Common myeloid progenitor, CD34-positive (primary cell): ENCODE measurements at regions not wholly inside any gene's neighbourhood (a gene's known extent, or its start where the extent isn't known, plus 50 kb on each side); places are given as distances from the start of the nearest gene placed in this dataset.
"Not testable (repeated sequence)": the region's sequence is repeated elsewhere in the genome, so short reads cannot be mapped to it uniquely, and the experiment has no call there.

Source experiments
- CTCF ChIA-PET: fragments of 350-600 bp; sonication (Branson Sonifier 250); formaldehyde crosslinking; loops from one replicate; lab custom pipeline; 2021; ENCODE audit warnings: antibody characterized with exemption; lab: Charles Lee
- POLR2A ChIA-PET: fragments of 350-600 bp; sonication (Branson Sonifier 250); formaldehyde crosslinking; loops from one replicate; lab custom pipeline; 2021; ENCODE audit warnings: antibody characterized with exemption; lab: Charles Lee
- DNase-seq, 3 donors: peaks; one replicate each; pipeline versions ENCODE4 v3.0.0 to v3.0.0-alpha.2; 2013
- H3K27ac ChIP-seq, 2 experiments: 1 replicate in 1 of 2; 2 replicates in 1 of 2; pipeline ENCODE4 v1.7.0; 2013; ENCODE audit warnings: inconsistent platforms in 2 of 2, low read length in 2 of 2, mild to moderate bottlenecking in 2 of 2, low read depth in 1 of 2, moderate library complexity in 1 of 2; ENCODE audit not compliant: severe bottlenecking in 2 of 2, insufficient read depth in 1 of 2, poor library complexity in 1 of 2
- H3K27me3 ChIP-seq, 5 experiments: replicated peaks in 2 of 5; 1 replicate in 3 of 5; 2 replicates in 2 of 5; pipeline versions ENCODE4 v1.6.1 to v1.7.0; 2013; ENCODE audit warnings: low read length in 4 of 5, mild to moderate bottlenecking in 2 of 5, moderate library complexity in 2 of 5, inconsistent platforms in 1 of 5; ENCODE audit not compliant: insufficient read depth in 5 of 5, control insufficient read depth in 4 of 5
- H3K36me3 ChIP-seq, 4 experiments: 1 replicate in 2 of 4; 2 replicates in 2 of 4; pipeline versions ENCODE4 v1.6.1 to v1.7.0; 2013; ENCODE audit warnings: low read length in 3 of 4, control low read depth in 1 of 4, mild to moderate bottlenecking in 1 of 4; ENCODE audit not compliant: control insufficient read depth in 4 of 4, insufficient read depth in 4 of 4
- H3K4me1 ChIP-seq, 4 experiments: 1 replicate in 3 of 4; 2 replicates in 1 of 4; pipeline versions ENCODE4 v1.6.1 to v1.7.1; 2013; ENCODE audit warnings: low read length in 3 of 4, mild to moderate bottlenecking in 3 of 4, control low read depth in 1 of 4, inconsistent platforms in 1 of 4, moderate library complexity in 1 of 4; ENCODE audit not compliant: control insufficient read depth in 4 of 4, insufficient read depth in 4 of 4; ENCODE audit errors: control extremely low read depth in 1 of 4
- H3K4me3 ChIP-seq, 7 experiments: 1 replicate in 4 of 7; 2 replicates in 3 of 7; pipeline versions ENCODE4 v1.5.1 to v1.7.0; 2013; ENCODE audit warnings: mild to moderate bottlenecking in 7 of 7, low read length in 6 of 7, moderate library complexity in 6 of 7, inconsistent platforms in 2 of 7, low read depth in 2 of 7, control low read depth in 1 of 7; ENCODE audit not compliant: insufficient read depth in 4 of 7, control insufficient read depth in 1 of 7; ENCODE audit errors: extremely low read depth in 1 of 7
- H3K9me3 ChIP-seq, 5 experiments: 1 replicate in 4 of 5; 2 replicates in 1 of 5; pipeline versions ENCODE4 v1.6.1 to v1.7.1; 2013; ENCODE audit warnings: low read length in 4 of 5, mild to moderate bottlenecking in 2 of 5, inconsistent platforms in 1 of 5, low read depth in 1 of 5, moderate library complexity in 1 of 5; ENCODE audit not compliant: control insufficient read depth in 4 of 5, insufficient read depth in 2 of 5; ENCODE audit errors: control extremely low read depth in 1 of 5
- WGBS: methylation state at CpG from one replicate; pipeline ENCODE4 v1.1.5; 2013; ENCODE audit not compliant: insufficient coverage; 5-methylcytosine and 5-hydroxymethylcytosine counted together

DNA sequence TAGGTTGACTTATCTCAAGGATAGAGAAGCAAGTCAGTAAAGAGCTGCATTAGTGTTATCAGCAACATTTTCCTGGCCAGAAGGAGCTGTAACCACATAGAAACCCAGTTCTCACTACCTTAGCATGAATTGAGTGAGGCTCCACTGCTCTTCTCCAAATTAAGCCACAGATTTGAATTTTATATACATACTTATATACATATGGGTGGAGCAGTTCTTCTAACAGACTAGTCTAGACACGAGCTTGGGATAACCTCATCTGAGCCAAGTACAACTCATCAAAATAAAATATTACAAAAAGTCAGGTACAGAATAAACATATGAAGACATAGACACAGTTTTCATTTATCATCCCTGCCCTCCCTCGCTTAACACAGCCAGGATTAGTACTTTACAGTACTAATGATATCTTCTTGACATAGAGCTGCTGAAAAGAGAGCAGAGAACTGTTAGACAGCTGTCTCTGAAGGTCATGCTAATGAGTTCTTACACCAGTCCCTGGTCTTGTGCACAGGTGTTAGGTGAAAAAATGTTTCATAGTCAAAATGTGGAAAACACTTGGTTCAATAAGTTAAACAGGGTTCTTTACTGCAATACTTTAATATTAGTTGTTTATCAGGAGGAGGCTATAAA, 147.4 kb upstream of the HTR1E start:
- H3K4me1 ChIP-seq, result no peaks in the 10 kb centered on the region
- H3K27me3 ChIP-seq, result no peaks in the 10 kb centered on the region
- ChIA-PET CTCF (no interaction called here), POLR2A (no interaction called here)
- H3K36me3 ChIP-seq, result no peaks in the 10 kb centered on the region
- no peak for DNase-seq
- H3K27ac ChIP-seq, result no peak overlapping the region
- H3K9me3 ChIP-seq, result peaks cover 0 to 1% (median 0%) of the 10 kb centered on the region in 5 experiments
- no CpG with 5 or more reads among the region's 2 CpGs for WGBS
- no peak overlapping the region for H3K4me3 ChIP-seq

- POLR2A ChIA-PET, result no interaction called here
- H3K36me3 ChIP-seq, result no peaks in the 10 kb centered on the region
- peaks cover 0 to 1% (median 0%) of the 10 kb centered on the region in 5 experiments for H3K9me3 ChIP-seq
- CTCF ChIA-PET, result no interaction called here
- no peaks in the 10 kb centered on the region for H3K27me3 ChIP-seq
- no peak overlapping the region for H3K4me3 ChIP-seq
- DNase-seq, result no peak
- H3K4me1 ChIP-seq, result no peaks in the 10 kb centered on the region
- no peak overlapping the region for H3K27ac ChIP-seq
These were observed 155.0 kb upstream of the HTR1E start for GRCh38 chr6:86782328-86782727.

- H3K27ac ChIP-seq, result no peak overlapping the region
- no peak overlapping the region for H3K4me3 ChIP-seq
- CTCF ChIA-PET, result no interaction called here
- no peak for DNase-seq
- H3K27me3 ChIP-seq, result no peaks in the 10 kb centered on the region
- no peaks in the 10 kb centered on the region for H3K9me3 ChIP-seq
- POLR2A ChIA-PET, result no interaction called here
- no CpG with 5 or more reads among the region's 2 CpGs for WGBS
- no peaks in the 10 kb centered on the region for H3K36me3 ChIP-seq
- no peaks in the 10 kb centered on the region for H3K4me1 ChIP-seq
These were observed 156.4 kb upstream of the HTR1E start for GRCh38 chr6:86780923-86781322.

- Histone ChIP-seq H3K27me3 (no peaks in the 10 kb centered on the region), H3K4me1 (no peaks in the 10 kb centered on the region), H3K36me3 (no peaks in the 10 kb centered on the region), H3K4me3 (no peak overlapping the region), H3K27ac (no peak overlapping the region), H3K9me3 (no peaks in the 10 kb centered on the region)
- ChIA-PET CTCF (interaction anchor here (1.4 kb wide), 1 partner anchor 11 kb away, joined by 3 read pairs; no protein-coding TSS in a partner anchor), POLR2A (no interaction called here)
- no peak for DNase-seq
These were observed 161.4 kb upstream of the HTR1E start for GRCh38 chr6:86775893-86776292.

- H3K9me3 ChIP-seq, result peaks cover 0 to 1% (median 0%) of the 10 kb centered on the region in 5 experiments
- no peak for DNase-seq
- POLR2A ChIA-PET, result no interaction called here
- WGBS, result no CpG with 5 or more reads among the region's 1 CpG
- CTCF ChIA-PET, result interaction anchor here (1.1 kb wide), 1 partner anchor 10 kb away, joined by 3 read pairs; no protein-coding TSS in a partner anchor
- no peak overlapping the region for H3K4me3 ChIP-seq
- no peaks in the 10 kb centered on the region for H3K27me3 ChIP-seq
- H3K4me1 ChIP-seq, result no peaks in the 10 kb centered on the region
- H3K27ac ChIP-seq, result no peak overlapping the region
- H3K36me3 ChIP-seq, result no peaks in the 10 kb centered on the region
These were observed 172.1 kb upstream of the HTR1E start for GRCh38 chr6:86765211-86765610.

DNA sequence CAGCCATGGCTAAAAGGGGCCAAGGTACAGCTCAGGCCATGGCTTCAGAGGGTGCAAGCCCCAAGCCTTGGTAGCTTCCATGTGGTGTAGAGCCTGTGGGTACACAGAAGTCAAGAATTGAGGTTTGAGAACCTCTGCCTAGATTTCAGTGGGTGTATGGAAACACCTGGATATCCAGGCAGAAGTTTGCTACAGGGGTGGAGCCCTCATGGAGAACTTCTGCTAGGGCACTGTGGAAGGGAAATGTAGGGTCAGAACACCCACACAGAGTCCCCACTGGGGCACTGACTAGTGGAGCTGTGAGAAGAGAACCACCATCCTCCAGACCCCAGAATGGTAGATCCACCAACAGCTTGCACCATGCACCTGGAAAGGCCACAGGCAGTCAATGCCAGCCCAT, 177.4 kb upstream of the HTR1E start:
- DNase-seq, CTCF ChIA-PET, H3K27me3 ChIP-seq, H3K36me3 ChIP-seq, POLR2A ChIA-PET, H3K27ac ChIP-seq, H3K4me1 ChIP-seq, H3K4me3 ChIP-seq, H3K9me3 ChIP-seq: not testable (repeated sequence)

DNA sequence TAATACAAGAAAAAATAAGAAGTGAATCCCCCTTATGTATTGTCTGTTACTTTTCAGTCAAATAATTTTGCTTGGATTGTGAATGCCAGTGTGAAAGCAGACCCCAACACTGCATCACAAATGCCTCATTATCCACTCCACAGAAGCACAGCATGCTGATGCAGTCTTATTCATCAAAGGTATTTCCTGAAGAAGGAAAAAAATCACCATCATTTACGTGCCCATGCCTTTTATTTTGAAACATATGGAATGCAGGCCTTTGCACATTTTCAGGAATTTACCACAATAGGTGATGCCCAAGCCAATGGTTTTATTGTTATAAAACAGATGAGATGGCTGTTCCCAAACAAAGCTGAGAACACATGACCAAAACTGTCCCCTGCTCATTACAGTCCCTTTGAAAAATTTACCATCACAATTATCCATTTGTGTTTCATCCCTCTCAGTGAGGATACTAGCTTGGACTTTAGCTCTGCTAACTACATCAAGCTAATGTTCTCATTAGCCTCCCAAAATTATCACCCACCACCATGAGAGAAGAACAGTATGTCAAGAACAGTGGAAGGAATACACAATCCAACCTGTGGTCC, 180.6 kb upstream of the HTR1E start:
- DNase-seq, result no peak
- POLR2A ChIA-PET, result no interaction called here
- no CpG with 5 or more reads among the region's 1 CpG for WGBS
- no peaks in the 10 kb centered on the region for H3K27me3 ChIP-seq
- CTCF ChIA-PET, result no interaction called here
- H3K27ac ChIP-seq, result no peak overlapping the region
- H3K4me3 ChIP-seq, result no peak overlapping the region
- peaks cover 0 to 2% (median 0%) of the 10 kb centered on the region in 5 experiments for H3K9me3 ChIP-seq
- H3K4me1 ChIP-seq, result no peaks in the 10 kb centered on the region
- H3K36me3 ChIP-seq, result no peaks in the 10 kb centered on the region
